GM18861 (cell line): ENCODE measurements at regions not wholly inside any gene's neighbourhood (a gene's known extent, or its start where the extent isn't known, plus 50 kb on each side); places are given as distances from the start of the nearest gene placed in this dataset.
"Not testable (repeated sequence)": the region's sequence is repeated elsewhere in the genome, so short reads cannot be mapped to it uniquely, and the experiment has no call there.

Source experiments
- ATAC-seq: cut with Tn5 transposase; IDR thresholded peaks from one replicate; pipeline ENCODE4 v1.9.1; 2021; ENCODE audit not compliant: unreplicated experiment

DNA sequence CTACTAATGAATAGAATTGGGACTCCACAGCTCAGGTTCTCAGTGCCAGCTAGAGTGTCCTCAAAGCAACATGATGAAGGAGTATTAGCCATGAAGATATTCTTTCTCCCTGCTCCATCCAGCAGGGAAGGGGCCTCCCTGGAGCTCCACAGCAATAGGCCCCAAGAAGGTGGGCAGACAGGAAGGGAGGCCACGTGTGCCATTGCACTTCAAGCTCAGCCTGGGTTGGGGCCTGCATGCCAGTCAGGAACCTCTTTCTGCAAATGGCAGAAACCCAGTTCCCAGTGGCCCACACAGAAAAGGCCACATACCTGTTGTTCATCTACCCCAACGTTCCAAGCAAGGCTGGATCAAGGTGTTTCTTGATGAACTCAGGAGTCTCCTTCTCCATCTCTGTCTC is 357.5 kb upstream of the SFSWAP start:
- ATAC-seq, result no peak

DNA sequence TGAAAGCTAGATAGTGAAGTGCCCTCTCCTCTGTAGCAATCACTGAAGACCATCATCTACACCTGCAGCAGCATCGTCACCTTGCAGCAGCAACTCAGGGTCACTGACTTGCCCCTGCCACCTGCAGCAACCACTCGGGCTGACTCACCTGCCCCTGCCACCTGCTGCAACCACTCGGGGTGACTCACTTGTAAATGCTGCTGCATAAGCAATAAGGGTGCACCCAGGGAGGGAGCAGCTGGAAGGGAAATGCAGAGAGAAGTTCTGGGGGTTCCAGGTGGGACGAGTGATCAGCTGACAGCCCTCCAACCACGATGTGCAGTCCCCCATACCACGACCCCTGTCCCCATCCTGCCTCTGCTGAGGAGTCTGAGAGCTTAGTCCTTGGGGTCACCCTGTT is 357.1 kb upstream of the SFSWAP start:
- ATAC-seq, result no peak

DNA sequence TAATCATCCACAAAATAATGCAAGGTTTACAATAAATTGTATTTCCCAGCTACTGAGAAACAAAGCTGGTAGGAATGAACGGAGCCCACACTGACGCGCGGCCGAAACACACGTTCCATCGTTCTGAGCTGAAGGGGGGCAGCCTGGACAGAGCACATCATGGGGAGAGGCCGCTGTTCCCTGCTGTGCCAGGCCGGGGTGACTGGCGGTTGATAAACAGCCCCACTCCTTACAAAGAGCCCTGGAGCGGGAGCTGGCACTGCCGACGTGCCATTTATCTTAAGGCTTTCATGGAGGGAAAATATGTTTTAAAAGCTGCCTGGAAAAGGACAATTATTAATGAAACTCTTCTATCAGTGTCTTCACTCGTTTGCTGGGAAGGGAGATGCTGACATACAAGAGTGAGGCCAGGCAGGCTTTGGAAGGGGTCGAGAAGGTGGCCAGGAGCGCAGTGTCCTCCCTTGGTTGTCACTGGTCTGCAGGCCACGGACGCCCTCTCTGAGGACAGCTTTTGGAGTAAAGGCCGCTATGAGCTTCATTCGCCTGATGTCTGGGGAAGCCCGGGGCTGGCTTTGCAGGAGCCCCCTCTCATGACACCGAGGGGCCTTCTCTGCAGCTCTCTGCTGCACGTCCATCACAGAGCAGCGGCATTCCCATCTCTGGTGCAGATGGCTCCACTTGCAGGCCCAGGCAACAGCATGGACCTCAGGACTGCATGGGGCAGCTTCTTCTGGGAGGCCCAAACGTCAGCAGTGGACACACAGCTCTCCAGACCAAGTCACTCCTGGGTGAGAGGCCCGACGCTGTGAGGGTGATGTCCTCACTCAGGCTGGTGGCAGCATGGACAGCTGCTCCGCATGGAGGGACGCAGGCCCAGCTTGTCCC is 355.3 kb upstream of the SFSWAP start:
- ATAC-seq, result no peak

DNA sequence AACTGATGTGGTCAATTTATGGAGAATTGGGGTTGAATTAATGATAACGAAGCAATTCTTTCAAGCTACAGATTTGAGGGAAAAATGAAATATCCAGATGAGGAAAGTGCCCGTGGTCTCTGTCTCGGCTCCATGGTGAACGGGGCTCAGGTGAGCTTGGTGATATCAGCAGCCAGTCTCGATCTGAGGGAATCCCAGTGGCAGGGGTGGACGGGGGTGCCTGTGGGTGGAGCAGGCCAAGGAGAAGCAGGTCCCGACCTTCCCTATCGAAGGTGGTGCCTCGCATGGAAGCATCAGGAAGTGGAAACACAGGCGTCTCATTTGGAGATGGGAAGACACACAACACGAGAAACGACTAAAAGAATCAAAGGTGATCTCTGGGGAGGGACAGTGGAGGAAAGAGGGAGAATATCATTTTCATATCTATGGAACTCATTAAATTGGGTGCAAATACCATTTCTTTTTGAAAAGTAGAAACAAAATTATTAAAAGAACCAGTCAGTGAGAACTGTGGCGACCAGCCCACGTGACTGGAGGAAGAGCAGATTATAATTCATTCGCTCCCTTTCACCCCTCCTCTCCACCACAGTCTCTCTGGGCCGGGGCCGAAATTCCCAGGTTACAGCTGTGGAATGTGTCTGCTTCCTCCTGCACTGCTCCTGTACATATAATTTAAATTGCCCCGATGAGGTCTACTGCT is 354.3 kb upstream of the SFSWAP start:
- no peak for ATAC-seq

DNA sequence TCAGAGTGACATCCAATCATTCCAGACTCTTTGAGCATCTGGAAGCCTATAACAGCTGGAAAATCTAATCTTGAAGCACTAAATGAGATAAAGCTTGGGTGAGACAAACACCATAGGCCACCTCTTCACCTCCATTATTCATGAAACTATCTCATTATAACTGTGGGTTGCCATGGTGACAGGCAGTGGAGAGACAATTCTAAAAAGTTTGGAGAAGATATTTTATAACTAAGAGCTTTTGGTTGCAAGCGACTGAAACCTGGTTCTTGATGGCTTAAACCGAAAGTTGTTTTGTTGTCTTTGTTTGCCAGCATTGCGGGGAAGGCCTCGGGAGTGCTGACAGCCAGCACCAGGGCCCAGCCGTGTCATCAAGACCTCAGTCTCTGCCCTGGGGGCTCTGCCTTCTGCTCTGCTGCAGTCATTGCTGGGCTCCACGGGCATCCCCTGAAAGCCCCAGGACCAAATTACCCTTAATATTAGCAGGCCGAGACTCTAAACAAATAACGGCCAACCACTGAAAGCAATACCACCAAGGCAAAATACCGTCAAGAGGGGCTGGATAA is 353.6 kb upstream of the SFSWAP start:
- no peak for ATAC-seq

DNA sequence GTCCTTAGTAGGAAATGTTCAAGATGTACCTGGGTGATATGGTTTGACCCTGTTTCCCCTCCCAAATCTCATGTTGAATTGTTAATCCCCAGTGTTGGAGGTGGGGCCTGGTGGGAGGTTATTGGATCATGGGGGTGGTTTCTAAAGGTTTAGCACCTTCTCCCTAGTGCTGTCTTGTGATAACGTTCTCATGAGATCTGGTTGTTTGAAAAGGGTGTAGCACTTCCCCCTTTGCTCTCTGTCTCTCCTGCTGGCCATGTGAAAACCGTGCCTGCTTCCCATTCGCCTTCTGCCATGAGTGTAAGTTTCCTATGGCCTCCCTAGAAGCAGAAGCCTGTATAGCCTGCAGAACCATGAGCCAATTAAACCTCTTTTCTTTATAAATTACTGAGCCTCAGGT is 353.0 kb upstream of the SFSWAP start:
- no peak for ATAC-seq

DNA sequence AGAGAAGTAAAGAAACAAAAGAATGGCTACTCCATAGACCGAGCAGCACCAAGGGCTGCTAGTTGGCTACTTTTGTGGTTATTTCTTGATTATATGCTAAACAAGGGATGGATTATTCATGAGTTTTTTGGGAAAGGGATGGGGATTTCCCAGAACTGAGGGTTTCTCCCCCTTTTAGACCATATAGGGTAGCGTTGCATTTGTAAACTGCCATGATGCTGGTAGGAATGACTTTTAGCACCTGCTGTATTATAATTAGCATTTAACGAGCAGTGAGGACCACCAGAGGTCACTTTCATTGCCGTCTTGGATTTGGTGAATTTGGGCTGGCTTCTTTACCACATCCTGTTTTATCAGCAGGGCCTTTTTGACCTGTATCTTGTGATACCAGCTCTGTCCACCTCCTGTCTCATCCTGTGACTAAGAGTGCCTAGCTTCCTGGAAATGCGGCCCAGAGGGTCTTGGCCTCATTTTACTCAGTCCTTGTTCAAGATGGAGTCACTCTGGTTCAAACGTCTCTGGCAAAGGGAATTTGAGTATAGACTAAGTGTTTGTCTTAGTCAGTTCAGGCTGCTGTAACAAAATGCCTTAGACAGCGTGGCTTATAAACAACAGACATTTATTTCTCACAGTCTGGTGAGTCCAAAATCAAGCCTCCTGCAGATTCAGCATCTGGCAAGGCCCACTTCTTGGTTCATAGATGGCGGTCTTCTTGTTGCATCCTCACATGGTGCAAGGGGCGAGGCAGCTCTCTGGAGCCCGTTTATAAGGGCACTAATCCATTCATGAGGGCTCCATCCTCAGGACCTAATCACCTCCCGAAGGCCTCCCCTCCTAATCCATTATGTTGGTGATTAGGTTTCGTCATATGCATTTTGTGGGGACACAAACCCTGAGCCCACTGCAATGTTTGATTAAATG is 348.3 kb upstream of the SFSWAP start:
- ATAC-seq, result no peak

DNA sequence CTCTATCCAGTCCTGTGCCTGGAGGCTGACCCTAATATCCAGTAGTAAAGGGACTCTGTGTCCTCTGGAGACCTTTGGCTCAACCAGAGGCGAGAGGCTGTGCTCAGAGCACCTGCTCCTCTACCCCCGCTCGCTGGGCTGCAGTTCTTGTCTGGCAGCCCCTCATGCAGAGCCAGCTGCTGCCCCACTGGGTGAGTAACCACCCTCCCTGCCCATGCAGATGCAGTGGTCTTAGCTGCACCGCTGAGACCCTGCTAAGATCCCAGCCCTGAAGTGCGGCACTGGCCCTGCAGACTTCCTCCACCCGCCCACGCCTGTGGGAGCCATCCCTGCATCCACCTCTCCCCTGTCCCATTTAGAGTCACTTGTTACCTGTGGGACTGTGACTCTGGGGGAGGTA is 347.5 kb upstream of the SFSWAP start:
- ATAC-seq, result no peak

DNA sequence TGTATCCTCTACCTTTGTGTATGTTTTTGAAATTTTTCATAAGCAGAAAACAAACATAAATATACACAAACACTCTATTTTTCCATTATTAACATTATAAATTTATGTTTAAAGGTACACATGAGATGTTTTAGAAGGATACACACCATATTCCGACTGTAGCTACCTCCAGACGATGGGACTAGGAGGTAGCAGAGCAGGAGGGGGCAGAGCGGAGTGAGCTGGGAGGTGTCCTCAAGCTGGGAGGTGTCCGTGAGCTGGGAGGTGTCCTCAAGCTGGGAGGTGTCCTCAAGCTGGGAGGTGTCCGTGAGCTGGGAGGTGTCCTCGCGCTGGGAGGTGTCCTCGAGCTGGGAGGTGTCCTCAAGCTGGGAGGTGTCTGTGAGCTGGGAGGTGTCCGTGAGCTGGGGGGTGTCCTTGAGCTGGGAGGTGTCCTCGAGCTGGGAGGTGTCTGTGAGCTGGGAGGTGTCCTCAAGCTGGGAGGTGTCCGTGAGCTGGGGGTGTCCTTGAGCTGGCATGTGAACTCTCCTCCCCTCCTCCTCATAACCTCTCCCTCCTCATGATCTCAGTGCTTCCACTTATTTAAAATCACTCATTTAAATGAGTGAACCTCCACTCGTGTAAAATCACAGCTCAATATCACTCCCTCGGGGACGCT is 346.9 kb upstream of the SFSWAP start:
- ATAC-seq, result no peak

DNA sequence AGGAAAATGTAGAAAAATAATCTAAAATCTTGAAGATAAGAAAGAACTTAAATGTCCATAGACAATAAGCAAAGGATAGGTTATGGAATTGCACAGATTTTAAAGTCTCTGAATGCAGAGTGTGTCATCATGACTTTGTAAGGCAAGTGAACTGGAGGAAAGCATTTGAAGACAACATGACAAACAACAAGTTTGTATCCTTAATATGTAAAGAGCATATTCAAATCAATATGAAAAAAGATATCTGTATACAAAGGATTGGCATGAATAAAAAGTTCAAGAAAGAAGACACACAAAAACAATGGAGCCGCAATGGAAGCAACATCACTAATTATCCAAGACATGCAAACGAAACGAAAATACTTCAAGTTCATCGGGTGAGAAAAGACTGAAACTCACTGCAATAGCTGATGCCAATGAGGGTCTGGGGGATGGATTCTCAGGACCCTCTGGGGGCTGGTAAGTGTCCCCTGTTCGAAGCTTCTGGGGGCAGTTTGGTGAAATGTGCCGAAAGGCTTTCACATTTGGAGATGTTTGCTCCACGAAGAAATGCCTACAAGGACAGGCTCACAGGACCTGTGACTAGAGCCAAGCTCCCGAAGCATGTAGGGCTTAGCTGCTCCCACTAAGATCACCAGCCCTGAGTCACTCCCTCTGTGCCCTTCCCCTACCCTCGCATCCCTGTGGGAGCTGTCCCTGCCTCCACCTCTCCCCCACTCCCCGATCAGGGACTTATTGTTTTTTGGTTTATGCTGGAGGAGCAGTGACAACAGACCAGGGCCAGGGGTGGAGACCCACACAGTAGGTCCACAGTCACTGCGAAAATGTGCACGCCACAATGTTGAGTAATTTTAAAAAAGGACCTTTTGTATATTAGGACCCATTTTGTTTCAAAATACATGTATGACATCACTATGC is 345.7 kb upstream of the SFSWAP start:
- no peak for ATAC-seq

DNA sequence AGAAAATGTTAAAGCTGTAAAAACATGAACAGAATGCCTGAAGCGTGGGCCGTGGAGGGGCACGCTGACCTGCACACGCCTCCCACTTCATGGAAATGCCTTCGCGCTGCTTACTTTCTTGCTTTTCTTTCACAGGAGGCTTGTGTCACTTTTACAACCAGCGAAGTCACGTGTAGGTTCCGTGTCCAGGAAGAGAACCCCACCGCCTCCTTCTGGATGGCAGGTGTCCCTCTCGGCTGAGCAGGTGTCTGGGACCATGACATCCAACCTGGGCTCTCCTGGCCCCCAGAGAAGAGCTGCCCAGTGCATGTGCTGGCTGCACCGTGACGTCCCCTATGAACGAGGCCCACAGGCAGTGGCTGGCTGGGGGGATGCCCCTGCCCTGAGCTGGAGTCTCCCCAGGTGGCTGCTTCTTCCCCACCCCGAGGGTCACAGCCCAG is 345.0 kb upstream of the SFSWAP start:
- no peak for ATAC-seq

DNA sequence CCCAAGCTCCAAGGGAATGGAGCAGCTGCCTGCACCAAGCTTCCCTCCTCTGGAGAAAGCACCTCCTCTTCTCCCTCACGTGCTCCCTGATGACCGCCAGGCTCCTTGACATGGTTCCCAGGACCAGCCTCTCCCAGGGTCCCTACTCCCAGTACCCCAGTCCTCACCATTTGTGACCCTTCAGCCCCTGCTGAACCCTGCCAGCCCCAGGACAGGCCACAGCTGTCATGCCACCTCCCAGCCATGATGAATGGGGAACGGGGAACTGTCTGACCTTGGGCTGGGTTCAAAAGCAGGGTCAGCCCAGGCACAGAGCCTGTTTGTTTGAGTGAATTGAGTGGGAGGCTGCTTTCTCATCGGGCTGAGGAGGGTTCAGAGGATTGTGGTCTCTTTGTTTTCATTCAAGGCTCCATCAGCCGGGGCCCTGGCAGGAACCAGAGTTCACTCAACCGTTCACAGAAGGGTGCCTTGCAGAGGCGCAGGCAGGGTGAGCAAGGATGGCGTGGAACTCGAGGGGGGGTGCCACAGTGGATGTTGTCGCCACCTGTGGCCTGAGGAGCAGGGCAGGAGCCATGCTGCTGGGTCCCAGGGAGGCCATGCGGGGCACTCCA is 344.5 kb upstream of the SFSWAP start:
- no peak for ATAC-seq

DNA sequence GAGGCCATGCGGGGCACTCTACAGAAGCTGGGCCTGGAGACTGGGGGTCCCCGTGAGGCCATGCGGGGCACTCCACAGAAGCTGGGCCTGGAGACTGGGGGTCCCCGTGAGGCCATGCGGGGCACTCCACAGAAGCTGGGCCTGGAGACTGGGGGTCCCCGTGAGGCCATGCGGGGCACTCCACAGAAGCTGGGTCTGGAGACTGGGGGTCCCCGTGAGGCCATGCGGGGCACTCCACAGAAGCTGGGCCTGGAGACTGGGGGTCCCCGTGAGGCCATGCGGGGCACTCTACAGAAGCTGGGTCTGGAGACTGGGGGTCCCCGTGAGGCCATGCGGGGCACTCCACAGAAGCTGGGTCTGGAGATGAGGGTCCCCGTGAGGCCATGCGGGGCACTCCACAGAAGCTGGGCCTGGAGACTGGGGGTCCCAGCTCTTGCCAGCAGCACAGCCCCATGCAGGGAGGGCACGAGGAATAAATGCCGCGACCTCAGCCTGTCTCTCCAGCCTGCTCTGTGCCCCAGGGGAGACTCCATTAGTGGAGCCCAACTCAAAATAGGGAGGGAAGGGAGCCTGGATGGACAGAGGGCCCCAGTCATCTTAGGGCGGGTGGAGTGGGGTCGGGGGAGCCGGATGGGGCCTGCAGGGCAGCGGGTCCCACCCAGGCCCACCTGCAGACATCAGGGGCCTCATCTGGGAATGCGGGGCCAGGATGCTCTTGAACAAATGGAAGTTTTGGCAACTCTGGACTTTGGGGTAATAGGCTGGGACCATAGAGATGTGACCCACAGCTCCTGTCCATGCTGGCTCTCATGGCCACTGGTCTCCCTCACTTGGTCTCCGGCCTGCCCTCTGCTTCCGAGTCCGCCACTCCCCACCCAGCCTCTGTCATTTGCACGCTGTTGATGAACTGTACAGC is 343.6 kb upstream of the SFSWAP start:
- ATAC-seq, result not testable (repeated sequence)

DNA sequence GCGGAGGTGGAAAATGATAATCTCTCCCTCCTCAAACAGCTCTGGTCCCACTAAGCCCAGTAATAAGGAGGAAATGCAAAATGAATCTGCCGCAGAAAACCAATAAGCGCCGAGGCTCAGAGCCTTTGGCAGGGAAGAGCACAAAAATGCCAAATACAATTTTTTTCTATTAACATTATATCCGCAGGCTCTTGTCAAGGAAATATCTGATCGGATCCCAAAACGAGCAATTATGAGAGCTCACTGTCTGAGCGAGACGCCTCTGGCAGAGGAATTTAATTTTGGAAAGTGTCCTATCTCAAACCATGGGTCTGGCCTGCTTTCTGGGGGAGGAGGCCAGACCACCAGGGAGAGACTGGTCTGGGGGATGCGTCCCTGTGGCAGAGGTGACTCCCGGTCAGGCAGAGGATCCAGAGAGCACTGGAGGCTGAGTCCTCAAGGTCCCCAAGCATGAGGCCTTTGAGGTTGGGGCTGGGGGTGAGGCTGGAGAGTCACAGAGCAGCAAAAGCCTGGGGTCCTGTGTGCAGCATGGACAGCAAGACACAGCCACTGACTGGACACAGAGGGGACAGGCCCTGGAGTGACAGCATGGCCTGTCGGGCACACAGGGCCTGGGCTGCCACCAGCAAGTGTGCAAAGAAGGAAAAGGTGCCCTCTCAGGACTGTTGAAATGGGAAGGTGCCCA is 342.8 kb upstream of the SFSWAP start:
- ATAC-seq, result no peak

DNA sequence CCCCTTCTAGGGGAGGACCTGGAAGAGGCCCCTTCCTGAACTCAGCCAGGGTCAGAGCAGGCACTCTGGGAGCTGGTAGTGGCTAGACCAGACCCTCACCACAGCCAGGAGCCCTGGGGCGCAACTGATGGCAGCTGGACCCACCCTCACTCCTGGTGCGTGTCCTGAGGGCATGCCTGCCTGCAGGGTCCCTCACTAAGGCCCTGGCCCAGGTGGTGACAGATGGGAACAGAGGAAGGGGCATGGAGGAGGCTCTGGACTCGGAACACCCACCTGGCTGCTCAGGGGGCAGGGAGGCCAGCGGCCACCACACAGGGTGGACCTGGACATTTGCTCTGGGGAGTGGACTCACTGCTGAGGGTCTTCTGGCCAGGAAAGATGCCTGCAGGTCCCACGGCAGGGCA is 342.2 kb upstream of the SFSWAP start:
- no peak for ATAC-seq

DNA sequence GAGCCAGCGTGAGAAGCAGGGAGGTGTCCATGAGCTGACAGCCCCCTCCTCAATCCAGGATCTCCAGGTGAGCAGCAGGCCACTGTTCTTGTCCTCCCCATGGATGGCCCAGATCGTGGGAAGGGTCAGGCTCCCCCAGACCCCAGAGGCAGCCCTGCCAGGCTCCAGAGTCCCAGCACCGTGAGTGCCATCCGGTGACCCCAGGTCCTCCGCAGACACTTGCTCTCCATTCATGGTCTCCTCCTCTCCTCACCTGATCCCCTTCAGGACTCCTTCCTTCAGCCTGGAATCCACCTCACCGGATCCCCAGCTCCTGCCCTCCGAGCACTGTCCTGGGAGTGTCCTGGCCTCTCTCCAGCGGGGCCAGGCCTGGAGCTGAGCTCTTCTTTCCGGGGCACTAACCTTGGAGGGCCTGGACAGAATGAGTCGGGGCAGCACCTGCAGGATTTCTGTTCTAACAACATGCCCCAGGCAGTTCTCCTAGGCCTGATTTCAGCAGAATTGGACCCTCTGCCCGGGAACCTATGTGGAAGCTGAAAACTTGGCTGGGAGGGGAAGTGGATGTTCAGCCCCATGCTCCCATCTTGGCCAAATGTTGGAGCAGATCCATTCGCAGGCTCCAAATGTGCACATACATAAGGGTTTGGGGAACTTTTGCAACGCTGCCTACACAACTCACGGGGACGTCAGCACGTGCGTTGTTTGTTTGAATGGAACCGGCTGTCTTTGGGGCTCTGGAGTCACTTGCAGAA is 341.6 kb upstream of the SFSWAP start:
- ATAC-seq, result no peak

DNA sequence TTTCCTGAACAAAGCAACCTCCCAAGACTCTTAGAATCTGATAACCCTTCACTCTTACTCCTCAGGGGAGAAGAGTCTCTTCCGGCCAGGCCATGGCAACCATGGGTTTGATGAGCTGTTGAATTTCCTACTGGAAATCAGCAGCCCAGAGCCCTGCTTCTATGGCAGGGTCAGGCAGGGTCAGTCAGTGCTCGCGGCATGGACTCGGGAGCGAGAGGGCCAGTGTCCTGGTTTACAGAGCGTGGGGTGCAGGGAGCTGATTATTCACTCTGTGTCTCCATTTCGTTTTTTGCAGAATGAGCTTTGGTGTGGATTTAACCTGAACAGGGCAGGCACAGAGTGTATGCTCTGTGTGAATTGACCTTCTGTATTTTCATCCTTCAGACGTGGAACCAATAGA is 340.6 kb upstream of the SFSWAP start:
- no peak for ATAC-seq
